HG03439 (cell line): ENCODE measurements at regions not wholly inside any gene's neighbourhood (a gene's known extent, or its start where the extent isn't known, plus 50 kb on each side); places are given as distances from the start of the nearest gene placed in this dataset.
A peak's percentile ranks its signal among the peaks of the same experiment; 100 is the strongest.
"Not testable (repeated sequence)": the region's sequence is repeated elsewhere in the genome, so short reads cannot be mapped to it uniquely, and the experiment has no call there.

ENCODE experiments used
- ATAC-seq: cut with Tn5 transposase; IDR thresholded peaks from one replicate; pipeline ENCODE4 v1.9.1; 2021; ENCODE audit warnings: mild to moderate bottlenecking, moderate library complexity; ENCODE audit not compliant: unreplicated experiment

- ATAC-seq: no peak
Measured at GRCh38 chr4:164531336-164531735, 222.6 kb upstream of the SMIM31 start.

GRCh38 chr4:164536814-164537213 lies 217.1 kb upstream of the SMIM31 start:
- no peak for ATAC-seq

GRCh38 chr4:164538097-164538496 lies 215.8 kb upstream of the SMIM31 start:
- ATAC-seq: no peak

GRCh38 chr4:164540987-164541386 lies 212.9 kb upstream of the SMIM31 start:
- ATAC-seq: no peak

- no peak for ATAC-seq
Measured at GRCh38 chr4:164542431-164542830, 211.5 kb upstream of the SMIM31 start.

GRCh38 chr4:164550989-164551712 lies 202.8 kb upstream of the SMIM31 start:
- ATAC-seq: no peak

- no peak for ATAC-seq
Measured at GRCh38 chr4:164551713-164552040, 202.3 kb upstream of the SMIM31 start.

- ATAC-seq: no peak
Measured at GRCh38 chr4:164571593-164572390, 182.1 kb upstream of the SMIM31 start.

- ATAC-seq: no peak
Measured at GRCh38 chr4:164572877-164573279, 181.1 kb upstream of the SMIM31 start.

GRCh38 chr4:164575861-164576260 lies 178.1 kb upstream of the SMIM31 start:
- no peak for ATAC-seq

GRCh38 chr4:164579270-164579942 lies 174.5 kb upstream of the SMIM31 start:
- ATAC-seq: no peak

- ATAC-seq: no peak
Measured at GRCh38 chr4:164591666-164592065, 162.3 kb upstream of the SMIM31 start.

GRCh38 chr4:164595751-164596150 lies 158.2 kb upstream of the SMIM31 start:
- ATAC-seq: no peak

GRCh38 chr4:164596318-164596878 lies 157.5 kb upstream of the SMIM31 start:
- no peak for ATAC-seq

- ATAC-seq: no peak
Measured at GRCh38 chr4:164596927-164597326, 157.0 kb upstream of the SMIM31 start.

GRCh38 chr4:164601653-164602052 lies 152.3 kb upstream of the SMIM31 start:
- no peak for ATAC-seq

- not testable (repeated sequence) for ATAC-seq
Measured at GRCh38 chr4:164605791-164606190, 148.1 kb upstream of the SMIM31 start.

GRCh38 chr4:164606478-164606877 lies 147.5 kb upstream of the SMIM31 start:
- ATAC-seq: peak; percentile 91

GRCh38 chr4:164613256-164613655 lies 140.7 kb upstream of the SMIM31 start:
- ATAC-seq: no peak

- no peak for ATAC-seq
Measured at GRCh38 chr4:164613792-164614191, 140.1 kb upstream of the SMIM31 start.

- no peak for ATAC-seq
Measured at GRCh38 chr4:164614329-164614728, 139.6 kb upstream of the SMIM31 start.

GRCh38 chr4:164614999-164615398 lies 138.9 kb upstream of the SMIM31 start:
- ATAC-seq: no peak
